Chondrocyte (in vitro differentiated cells): ENCODE measurements at regions not wholly inside any gene's neighbourhood (a gene's known extent, or its start where the extent isn't known, plus 50 kb on each side); places are given as distances from the start of the nearest gene placed in this dataset.

Experiments used
- DNase-seq: peaks from one replicate; pipeline ENCODE4 v3.0.0; 2021; ENCODE audit warnings: mixed read lengths, low spot score
- H3K27ac Mint-ChIP-seq: one replicate; pipeline ENCODE4 v1.8.0; 2021; ENCODE audit warnings: mild to moderate bottlenecking, moderate library complexity, mixed read lengths; ENCODE audit not compliant: unreplicated experiment
- H3K27me3 Mint-ChIP-seq: 2 replicates; pipeline ENCODE4 v1.8.0; 2021; ENCODE audit warnings: low read depth, mixed read lengths
- H3K36me3 Mint-ChIP-seq: 2 replicates; pipeline ENCODE4 v1.8.0; 2021; ENCODE audit warnings: low read depth, mixed read lengths
- H3K4me1 Mint-ChIP-seq: 2 replicates; pipeline ENCODE4 v1.8.0; 2021; ENCODE audit warnings: low read depth, mild to moderate bottlenecking, mixed read lengths
- H3K4me3 Mint-ChIP-seq: one replicate; pipeline ENCODE4 v1.8.0; 2021; ENCODE audit warnings: mild to moderate bottlenecking, moderate library complexity, mixed read lengths; ENCODE audit not compliant: unreplicated experiment
- H3K9me3 Mint-ChIP-seq: 2 replicates; pipeline ENCODE4 v1.8.0; 2021; ENCODE audit warnings: low read depth, mixed read lengths
- CTCF ChIP-seq: fragments of 200-600 bp; sonication (generic); IDR thresholded peaks from 2 replicates; pipeline ENCODE4 v1.5.0; 2021; ENCODE audit warnings: antibody characterized with exemption, mild to moderate bottlenecking, moderate library complexity

- DNase-seq = no peak
- no peak overlapping the region for H3K27ac Mint-ChIP-seq
- H3K4me1 Mint-ChIP-seq = peaks cover 28% of the 10 kb centered on the region
- H3K36me3 Mint-ChIP-seq = no peaks in the 10 kb centered on the region
- no peak overlapping the region for H3K4me3 Mint-ChIP-seq
- no peaks in the 10 kb centered on the region for H3K9me3 Mint-ChIP-seq
- no peak for TF ChIP-seq CTCF
- H3K27me3 Mint-ChIP-seq = no peaks in the 10 kb centered on the region
Measured at GRCh38 chr4:123867910-123868587, 471.5 kb downstream of the SPRY1 start.

DNA sequence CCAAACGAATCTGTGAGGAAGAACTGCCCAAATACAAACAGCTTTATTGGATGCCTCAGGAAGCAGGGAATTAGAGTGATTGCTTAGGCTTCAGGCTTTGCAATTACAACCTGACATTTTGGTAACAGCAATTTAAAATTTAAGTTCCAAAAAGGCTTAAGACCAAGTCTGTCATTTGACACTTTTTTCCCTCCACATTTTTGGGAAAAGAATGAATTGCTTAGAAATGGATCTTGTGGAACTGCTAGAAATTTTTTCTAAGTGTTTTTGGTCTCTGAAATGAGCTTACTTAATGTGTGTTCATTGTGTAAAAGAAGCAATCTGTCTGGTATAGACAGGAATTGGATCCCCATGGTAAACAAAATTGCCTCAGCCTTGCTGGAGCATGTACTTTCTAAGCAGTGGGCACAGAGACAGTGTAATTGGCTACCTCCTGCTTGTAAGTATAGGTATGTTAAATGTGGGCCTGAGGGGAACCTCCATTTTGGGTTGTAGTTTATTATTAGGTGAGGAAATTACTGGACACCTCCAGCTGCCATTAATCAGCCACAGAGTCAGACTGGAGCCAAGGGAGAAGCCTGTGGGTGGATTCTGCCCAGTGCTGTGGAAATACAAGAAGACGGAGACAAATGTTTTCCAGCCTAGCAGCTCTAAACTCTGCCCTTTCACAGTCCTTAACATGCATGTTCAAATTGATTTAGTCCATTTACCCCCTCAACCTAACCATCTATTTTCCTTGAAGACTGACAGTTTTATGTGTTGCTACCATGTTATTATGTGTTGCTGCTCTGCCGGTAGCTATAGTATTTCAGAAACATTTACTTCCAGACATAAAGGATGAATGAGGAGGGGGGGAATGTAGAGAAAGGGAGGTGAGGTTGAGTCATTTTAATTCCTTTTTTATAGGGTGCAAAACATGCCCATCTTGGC, 473.0 kb downstream of the SPRY1 start:
- Mint-ChIP-seq H3K27me3 (no peaks in the 10 kb centered on the region), H3K36me3 (no peaks in the 10 kb centered on the region), H3K9me3 (no peaks in the 10 kb centered on the region), H3K4me1 (peaks cover 28% of the 10 kb centered on the region), H3K27ac (no peak overlapping the region), H3K4me3 (no peak overlapping the region)
- no peak for TF ChIP-seq CTCF
- no peak for DNase-seq

- H3K27ac Mint-ChIP-seq = no peak overlapping the region
- no peaks in the 10 kb centered on the region for H3K36me3 Mint-ChIP-seq
- no peak for DNase-seq
Measured at GRCh38 chr4:123870216-123870876, 473.8 kb downstream of the SPRY1 start.

GRCh38 chr4:123871341-123871740, 474.7 kb downstream of the SPRY1 start:
- no peaks in the 10 kb centered on the region for H3K36me3 Mint-ChIP-seq
- H3K9me3 Mint-ChIP-seq = no peaks in the 10 kb centered on the region
- H3K4me3 Mint-ChIP-seq = no peak overlapping the region
- H3K27ac Mint-ChIP-seq = no peak overlapping the region
- DNase-seq = no peak
- peaks cover 28% of the 10 kb centered on the region for H3K4me1 Mint-ChIP-seq
- no peak for TF ChIP-seq CTCF
- H3K27me3 Mint-ChIP-seq = no peaks in the 10 kb centered on the region

More at GRCh38 chr4:123870216-123870876, 473.8 kb downstream of the SPRY1 start:
- Mint-ChIP-seq H3K4me3 (no peak overlapping the region), H3K9me3 (no peaks in the 10 kb centered on the region), H3K4me1 (peaks cover 28% of the 10 kb centered on the region), H3K27me3 (no peaks in the 10 kb centered on the region)
- no peak for TF ChIP-seq CTCF

- Mint-ChIP-seq H3K4me1 (peaks cover 38% of the 10 kb centered on the region), H3K4me3 (no peak overlapping the region), H3K9me3 (no peaks in the 10 kb centered on the region), H3K27ac (no peak overlapping the region), H3K27me3 (no peaks in the 10 kb centered on the region), H3K36me3 (no peaks in the 10 kb centered on the region)
- no peak for DNase-seq
- no peak for TF ChIP-seq CTCF
Measured at GRCh38 chr4:123874063-123874462, 477.5 kb downstream of the SPRY1 start.
